ENCODE measurements at regions not wholly inside any gene's neighbourhood (a gene's known extent, or its start where the extent isn't known, plus 50 kb on each side); places are given as distances from the start of the nearest gene placed in this dataset.

- Histone ChIP-seq H3K27ac (ENCODE audit: low read depth in 1 of 2, low read length in 2 of 2) (no peak overlapping the region), H3K36me3 (ENCODE audit: control insufficient read depth in 1 of 2, insufficient read depth in 2 of 2, low read length in 1 of 2) (no peaks in the 10 kb centered on the region), H3K4me3 (ENCODE audit: low read length in 2 of 2) (no peak overlapping the region), H3K27me3 (ENCODE audit: control insufficient read depth in 1 of 2, insufficient read depth in 2 of 2, low read length in 1 of 2) (no peaks in the 10 kb centered on the region), H3K9me3 (ENCODE audit: control insufficient read depth, low read length) (no peaks in the 10 kb centered on the region), H3K4me1 (ENCODE audit: control insufficient read depth in 1 of 2, insufficient read depth in 2 of 2, low read length in 2 of 2) (no peaks in the 10 kb centered on the region)
- no peak for DNase-seq
- ATAC-seq (ENCODE audit: low FRiP score), result no peak
- 95 to 96% methylated on average over 5 of the region's 5 CpGs for WGBS, 2 donors
- intact Hi-C loops (cut with DNase I), result no loop called here
Observed at GRCh38 chr15:96108405-96108804, 222.1 kb upstream of the NR2F2 start.

DNA sequence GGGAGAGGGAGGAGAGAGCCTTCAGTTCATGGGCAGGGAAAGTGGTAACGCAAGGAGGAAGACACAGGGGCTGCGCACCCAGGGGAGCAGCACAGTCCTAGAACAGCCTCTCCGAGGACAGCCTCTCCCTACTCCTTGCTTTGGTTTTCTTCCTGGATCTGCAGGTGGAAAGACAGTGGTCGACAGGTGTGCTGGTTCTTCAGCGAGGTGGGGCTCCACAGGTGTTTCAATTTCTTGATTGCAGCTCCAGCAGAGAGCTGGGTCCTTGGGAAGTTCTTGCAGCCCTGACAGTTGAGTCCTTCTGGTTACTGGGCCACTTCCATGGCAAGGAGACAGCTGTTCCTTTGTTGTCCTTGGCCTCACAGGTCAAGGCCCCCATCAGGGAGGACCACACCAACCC lies 220.7 kb upstream of the NR2F2 start:
- Histone ChIP-seq H3K36me3 (ENCODE audit: control insufficient read depth in 1 of 2, insufficient read depth in 2 of 2, low read length in 1 of 2) (no peaks in the 10 kb centered on the region), H3K4me1 (ENCODE audit: control insufficient read depth in 1 of 2, insufficient read depth in 2 of 2, low read length in 2 of 2) (no peaks in the 10 kb centered on the region), H3K27me3 (ENCODE audit: control insufficient read depth in 1 of 2, insufficient read depth in 2 of 2, low read length in 1 of 2) (no peaks in the 10 kb centered on the region), H3K9me3 (ENCODE audit: control insufficient read depth, low read length) (no peaks in the 10 kb centered on the region), H3K4me3 (ENCODE audit: low read length in 2 of 2) (no peak overlapping the region), H3K27ac (ENCODE audit: low read depth in 1 of 2, low read length in 2 of 2) (no peak overlapping the region)
- DNase-seq (no peak), ATAC-seq (ENCODE audit: low FRiP score) (no peak)
- intact Hi-C loops (cut with DNase I), result no loop called here
- 95 to 98% methylated on average over 5 of the region's 5 CpGs for WGBS, 2 donors

- ATAC-seq (ENCODE audit: low FRiP score) (no peak), DNase-seq (no peak)
- no peak overlapping the region for H3K4me3 ChIP-seq (ENCODE audit: low read length in 2 of 2)
- intact Hi-C loops (cut with DNase I), result no loop called here
- H3K27ac ChIP-seq (ENCODE audit: low read depth in 1 of 2, low read length in 2 of 2), result no peak overlapping the region
- no peaks in the 10 kb centered on the region for H3K9me3 ChIP-seq (ENCODE audit: control insufficient read depth, low read length)
- H3K27me3 ChIP-seq (ENCODE audit: control insufficient read depth in 1 of 2, insufficient read depth in 2 of 2, low read length in 1 of 2), result no peaks in the 10 kb centered on the region
- no peaks in the 10 kb centered on the region for H3K4me1 ChIP-seq (ENCODE audit: control insufficient read depth in 1 of 2, insufficient read depth in 2 of 2, low read length in 2 of 2)
- 96 to 97% methylated on average over 2 of the region's 2 CpGs for WGBS, 2 donors
- no peaks in the 10 kb centered on the region for H3K36me3 ChIP-seq (ENCODE audit: control insufficient read depth in 1 of 2, insufficient read depth in 2 of 2, low read length in 1 of 2)
Observed at GRCh38 chr15:96112018-96112417, 218.5 kb upstream of the NR2F2 start.

GRCh38 chr15:96115642-96116041 lies 214.9 kb upstream of the NR2F2 start:
- Histone ChIP-seq H3K27me3 (ENCODE audit: control insufficient read depth in 1 of 2, insufficient read depth in 2 of 2, low read length in 1 of 2) (no peaks in the 10 kb centered on the region), H3K27ac (ENCODE audit: low read depth in 1 of 2, low read length in 2 of 2) (no peak overlapping the region), H3K4me3 (ENCODE audit: low read length in 2 of 2) (no peak overlapping the region), H3K36me3 (ENCODE audit: control insufficient read depth in 1 of 2, insufficient read depth in 2 of 2, low read length in 1 of 2) (no peaks in the 10 kb centered on the region), H3K9me3 (ENCODE audit: control insufficient read depth, low read length) (no peaks in the 10 kb centered on the region), H3K4me1 (ENCODE audit: control insufficient read depth in 1 of 2, insufficient read depth in 2 of 2, low read length in 2 of 2) (no peaks in the 10 kb centered on the region)
- intact Hi-C loops (cut with DNase I), result no loop called here
- ATAC-seq (ENCODE audit: low FRiP score), result no peak
- DNase-seq, result no peak
- WGBS, 2 donors, result 17 to 27% methylated on average over 2 of the region's 2 CpGs

DNA sequence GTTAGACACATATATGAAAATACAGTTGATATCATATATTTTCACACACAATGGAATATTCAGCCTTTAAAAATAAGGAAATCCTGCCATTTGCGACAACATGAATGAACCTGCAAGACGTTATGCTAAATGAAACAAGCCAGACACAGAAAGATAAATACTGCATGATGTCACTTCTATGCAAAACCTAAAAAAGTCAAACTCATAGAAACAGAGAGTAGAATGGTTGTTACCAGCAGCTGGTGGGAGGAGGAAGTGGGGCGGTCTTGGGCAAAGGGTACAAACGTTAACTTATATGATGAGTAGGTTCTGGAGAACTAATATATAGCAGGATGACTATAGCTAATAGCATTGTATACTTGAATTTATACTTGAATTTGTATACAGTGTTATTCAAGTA lies 213.2 kb upstream of the NR2F2 start:
- intact Hi-C loops (cut with DNase I), result no loop called here
- no peaks in the 10 kb centered on the region for H3K27me3 ChIP-seq (ENCODE audit: control insufficient read depth in 1 of 2, insufficient read depth in 2 of 2, low read length in 1 of 2)
- H3K4me1 ChIP-seq (ENCODE audit: control insufficient read depth in 1 of 2, insufficient read depth in 2 of 2, low read length in 2 of 2), result no peaks in the 10 kb centered on the region
- WGBS, 2 donors, result 41 to 66% methylated on average over 4 of the region's 4 CpGs
- no peaks in the 10 kb centered on the region for H3K36me3 ChIP-seq (ENCODE audit: control insufficient read depth in 1 of 2, insufficient read depth in 2 of 2, low read length in 1 of 2)
- ATAC-seq (ENCODE audit: low FRiP score) (no peak), DNase-seq (no peak)
- H3K9me3 ChIP-seq (ENCODE audit: control insufficient read depth, low read length), result no peaks in the 10 kb centered on the region
- no peak overlapping the region for H3K27ac ChIP-seq (ENCODE audit: low read depth in 1 of 2, low read length in 2 of 2)
- no peak overlapping the region for H3K4me3 ChIP-seq (ENCODE audit: low read length in 2 of 2)

DNA sequence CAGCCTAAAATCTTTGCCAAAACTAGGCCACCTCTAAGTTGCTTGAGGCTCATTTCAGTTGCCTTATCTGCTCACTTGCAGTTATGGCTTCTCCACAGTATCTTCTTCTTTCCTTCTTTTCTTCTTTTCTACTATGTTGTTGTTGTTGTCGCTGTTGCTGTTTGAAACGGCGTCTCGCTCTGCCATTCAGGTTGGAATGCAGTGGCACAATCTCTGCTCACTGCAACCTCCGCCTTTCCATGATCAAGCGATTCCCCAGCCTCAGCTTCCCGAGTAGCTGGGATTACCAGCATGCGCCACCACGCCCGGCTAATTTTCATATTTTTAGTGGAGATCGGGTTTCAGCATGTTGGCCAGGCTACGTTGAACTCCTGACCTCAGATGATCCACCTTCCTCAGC lies 210.8 kb upstream of the NR2F2 start:
- H3K4me3 ChIP-seq (ENCODE audit: low read length in 2 of 2), result no peak overlapping the region
- intact Hi-C loops (cut with DNase I), result no loop called here
- no peaks in the 10 kb centered on the region for H3K4me1 ChIP-seq (ENCODE audit: control insufficient read depth in 1 of 2, insufficient read depth in 2 of 2, low read length in 2 of 2)
- DNase-seq, result no peak
- WGBS, 2 donors, result 88 to 95% methylated on average over 12 of the region's 12 CpGs
- H3K27ac ChIP-seq (ENCODE audit: low read depth in 1 of 2, low read length in 2 of 2), result no peak overlapping the region
- H3K9me3 ChIP-seq (ENCODE audit: control insufficient read depth, low read length), result no peaks in the 10 kb centered on the region
- no peaks in the 10 kb centered on the region for H3K27me3 ChIP-seq (ENCODE audit: control insufficient read depth in 1 of 2, insufficient read depth in 2 of 2, low read length in 1 of 2)
- ATAC-seq (ENCODE audit: low FRiP score), result no peak
- H3K36me3 ChIP-seq (ENCODE audit: control insufficient read depth in 1 of 2, insufficient read depth in 2 of 2, low read length in 1 of 2), result no peaks in the 10 kb centered on the region

DNA sequence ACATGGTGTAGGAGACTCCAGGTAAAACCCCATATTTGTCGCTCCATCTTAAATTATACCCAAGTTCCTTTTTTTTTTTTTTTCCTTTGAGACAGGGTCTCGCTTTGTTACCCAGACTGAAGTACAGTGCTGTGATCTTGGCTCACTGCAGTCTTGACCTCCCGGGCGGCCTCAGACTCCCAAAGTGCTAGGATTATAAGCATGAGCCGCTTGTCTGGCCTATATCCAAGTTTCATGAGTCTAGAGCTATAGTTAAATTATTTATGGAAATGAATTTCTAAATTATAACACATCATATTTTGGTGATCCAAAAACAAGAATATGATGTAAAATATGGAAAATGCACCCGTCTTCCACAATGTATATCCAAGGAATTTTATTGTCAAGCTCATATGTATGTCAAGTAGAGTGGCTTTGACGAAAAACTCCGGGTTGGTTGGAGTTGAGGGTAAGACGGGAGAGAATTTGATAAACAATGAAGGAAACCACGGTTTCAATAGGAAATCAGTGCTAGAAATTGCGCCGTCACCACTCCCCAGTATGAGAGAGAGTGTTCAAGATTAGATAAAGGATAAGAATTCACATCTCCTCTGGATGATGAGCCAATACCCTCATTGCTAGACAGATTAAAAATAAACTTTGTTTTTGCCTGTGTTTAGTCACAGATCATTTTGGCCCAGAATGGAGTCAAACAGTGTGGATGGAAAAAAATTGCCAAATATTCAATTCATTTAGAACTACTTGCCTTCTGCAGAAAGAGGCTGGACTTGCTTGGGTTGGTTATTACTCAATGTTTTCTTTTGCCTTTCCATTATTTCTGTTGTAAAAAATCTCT lies 209.2 kb upstream of the NR2F2 start:
- Histone ChIP-seq H3K9me3 (ENCODE audit: control insufficient read depth, low read length) (no peaks in the 10 kb centered on the region), H3K4me1 (ENCODE audit: control insufficient read depth in 1 of 2, insufficient read depth in 2 of 2, low read length in 2 of 2) (no peaks in the 10 kb centered on the region), H3K27ac (ENCODE audit: low read depth in 1 of 2, low read length in 2 of 2) (no peak overlapping the region), H3K27me3 (ENCODE audit: control insufficient read depth in 1 of 2, insufficient read depth in 2 of 2, low read length in 1 of 2) (no peaks in the 10 kb centered on the region), H3K4me3 (ENCODE audit: low read length in 2 of 2) (no peak overlapping the region), H3K36me3 (ENCODE audit: control insufficient read depth in 1 of 2, insufficient read depth in 2 of 2, low read length in 1 of 2) (no peaks in the 10 kb centered on the region)
- intact Hi-C loops (cut with DNase I), result no loop called here
- peak; percentile 55 for ATAC-seq (ENCODE audit: low FRiP score)
- 70 to 73% methylated on average over 12 of the region's 12 CpGs for WGBS, 2 donors
- no peak for DNase-seq

- WGBS, 2 donors, result 83 to 87% methylated on average over 5 of the region's 5 CpGs
- Histone ChIP-seq H3K9me3 (ENCODE audit: control insufficient read depth, low read length) (no peaks in the 10 kb centered on the region), H3K36me3 (ENCODE audit: control insufficient read depth in 1 of 2, insufficient read depth in 2 of 2, low read length in 1 of 2) (no peaks in the 10 kb centered on the region), H3K27me3 (ENCODE audit: control insufficient read depth in 1 of 2, insufficient read depth in 2 of 2, low read length in 1 of 2) (no peaks in the 10 kb centered on the region), H3K4me1 (ENCODE audit: control insufficient read depth in 1 of 2, insufficient read depth in 2 of 2, low read length in 2 of 2) (no peaks in the 10 kb centered on the region), H3K4me3 (ENCODE audit: low read length in 2 of 2) (no peak overlapping the region), H3K27ac (ENCODE audit: low read depth in 1 of 2, low read length in 2 of 2) (no peak overlapping the region)
- DNase-seq (no peak), ATAC-seq (ENCODE audit: low FRiP score) (no peak)
- intact Hi-C loops (cut with DNase I), result no loop called here
Observed at GRCh38 chr15:96122077-96123027, 208.1 kb upstream of the NR2F2 start.

GRCh38 chr15:96123028-96123400 lies 207.5 kb upstream of the NR2F2 start:
- ATAC-seq (ENCODE audit: low FRiP score) (no peak), DNase-seq (no peak)
- H3K9me3 ChIP-seq (ENCODE audit: control insufficient read depth, low read length), result no peaks in the 10 kb centered on the region
- H3K4me1 ChIP-seq (ENCODE audit: control insufficient read depth in 1 of 2, insufficient read depth in 2 of 2, low read length in 2 of 2), result no peaks in the 10 kb centered on the region
- no peak overlapping the region for H3K4me3 ChIP-seq (ENCODE audit: low read length in 2 of 2)
- 77 to 85% methylated on average over 7 of the region's 7 CpGs for WGBS, 2 donors
- H3K27ac ChIP-seq (ENCODE audit: low read depth in 1 of 2, low read length in 2 of 2), result no peak overlapping the region
- H3K36me3 ChIP-seq (ENCODE audit: control insufficient read depth in 1 of 2, insufficient read depth in 2 of 2, low read length in 1 of 2), result no peaks in the 10 kb centered on the region
- intact Hi-C loops (cut with DNase I), result no loop called here
- no peaks in the 10 kb centered on the region for H3K27me3 ChIP-seq (ENCODE audit: control insufficient read depth in 1 of 2, insufficient read depth in 2 of 2, low read length in 1 of 2)

Data from aorta (tissue), 5 donors.